Activated naive CD4-positive, alpha-beta T cell treated with anti-CD3 and anti-CD28 coated beads, Interleukin-2, amount 10 ng/mL, durations not matched to agents 7 days and 5 days (primary cell): ENCODE measurements at regions not wholly inside any gene's neighbourhood (a gene's known extent, or its start where the extent isn't known, plus 50 kb on each side); places are given as distances from the start of the nearest gene placed in this dataset.

ENCODE experiments used
- CTCF ChIA-PET: fragments of 350-600 bp; sonication (Branson Sonifier 250); formaldehyde crosslinking; loops from one replicate; lab custom pipeline; 2021; ENCODE audit warnings: antibody characterized with exemption; lab: Charles Lee
- DNase-seq: peaks from one replicate; pipeline ENCODE4 v3.0.0-alpha.2; 2020
- H3K27ac Mint-ChIP-seq: one replicate; pipeline ENCODE4 v1.8.0; 2021; ENCODE audit warnings: mild to moderate bottlenecking, moderate library complexity, mixed read lengths
- H3K27me3 Mint-ChIP-seq: one replicate; pipeline ENCODE4 v1.8.0; 2021; ENCODE audit warnings: mild to moderate bottlenecking, mixed read lengths
- H3K36me3 Mint-ChIP-seq: one replicate; pipeline ENCODE4 v1.8.0; 2021; ENCODE audit warnings: mixed read lengths
- H3K4me1 Mint-ChIP-seq: one replicate; pipeline ENCODE4 v1.8.0; 2021; ENCODE audit warnings: mixed read lengths
- H3K4me3 Mint-ChIP-seq: one replicate; pipeline ENCODE4 v1.8.0; 2021; ENCODE audit warnings: mild to moderate bottlenecking, moderate library complexity, mixed read lengths
- H3K9me3 Mint-ChIP-seq: one replicate; pipeline ENCODE4 v1.8.0; 2021; ENCODE audit warnings: mixed read lengths

DNA sequence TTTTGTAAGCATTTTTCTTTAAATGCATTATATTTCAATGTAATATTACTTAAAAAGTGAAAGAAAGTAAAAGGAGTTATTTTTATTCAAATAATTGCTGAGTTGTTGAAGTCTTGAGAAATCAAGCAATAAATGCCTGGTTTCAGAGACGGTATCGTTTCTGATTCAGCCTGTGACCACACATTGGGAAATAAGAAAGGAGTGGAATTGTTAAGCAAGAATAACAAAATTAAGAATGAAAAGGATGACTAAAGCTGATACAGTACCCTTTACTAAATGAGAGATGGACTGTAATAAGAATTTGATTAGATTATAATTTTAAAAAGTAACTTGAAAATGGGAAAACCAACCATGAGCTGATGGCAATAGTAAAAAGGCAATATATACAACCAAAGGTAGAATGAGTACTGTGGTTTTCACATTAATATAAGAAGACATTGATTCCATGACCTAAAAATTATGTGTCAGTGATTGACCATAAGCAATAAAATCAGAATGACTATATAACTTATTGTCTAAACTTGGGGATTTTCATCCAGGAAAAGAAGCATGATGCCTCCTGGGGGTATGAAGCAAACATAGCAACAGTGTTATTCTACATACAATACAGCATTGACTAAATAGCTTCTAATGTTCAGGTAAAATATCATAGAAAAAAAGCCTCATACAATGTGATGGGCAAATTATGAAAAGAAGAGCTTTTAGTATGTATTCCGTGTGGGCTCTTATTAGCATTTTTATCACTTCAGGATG, 101.9 kb upstream of the PRDM9 start:
- H3K36me3 Mint-ChIP-seq = no peaks in the 10 kb centered on the region
- no peaks in the 10 kb centered on the region for H3K4me1 Mint-ChIP-seq
- DNase-seq = no peak
- H3K9me3 Mint-ChIP-seq = peaks cover 2% of the 10 kb centered on the region
- no peak overlapping the region for H3K27ac Mint-ChIP-seq
- H3K4me3 Mint-ChIP-seq = no peak overlapping the region
- CTCF ChIA-PET = no interaction called here
- no peaks in the 10 kb centered on the region for H3K27me3 Mint-ChIP-seq

- Mint-ChIP-seq H3K36me3 (no peaks in the 10 kb centered on the region), H3K27ac (no peak overlapping the region), H3K4me1 (no peaks in the 10 kb centered on the region), H3K9me3 (peaks cover 1% of the 10 kb centered on the region), H3K27me3 (no peaks in the 10 kb centered on the region), H3K4me3 (no peak overlapping the region)
- DNase-seq = no peak
- CTCF ChIA-PET = no interaction called here
These were observed 104.8 kb upstream of the PRDM9 start for GRCh38 chr5:23402585-23402984.

DNA sequence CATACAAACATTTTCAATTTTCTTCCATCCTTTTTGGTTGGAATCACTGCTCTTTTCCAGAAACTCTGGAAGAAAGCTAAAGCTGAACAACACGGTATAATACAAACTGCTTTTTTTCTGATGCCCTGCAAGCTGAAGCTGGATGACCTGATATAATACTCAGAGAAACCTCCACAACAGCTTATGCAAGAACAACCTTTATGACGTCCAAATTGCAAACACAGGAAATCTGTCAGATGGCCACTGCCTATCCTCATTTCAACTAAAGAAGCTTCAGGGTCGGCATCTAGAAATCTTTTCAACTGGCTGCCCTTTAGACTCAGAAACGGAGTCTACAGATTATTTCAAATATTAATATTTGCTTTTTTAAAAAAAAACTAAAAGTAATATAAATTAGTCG, 106.5 kb upstream of the PRDM9 start:
- Mint-ChIP-seq H3K9me3 (peaks cover 6% of the 10 kb centered on the region), H3K27ac (no peak overlapping the region), H3K36me3 (no peaks in the 10 kb centered on the region), H3K4me1 (no peaks in the 10 kb centered on the region), H3K4me3 (no peak overlapping the region), H3K27me3 (no peaks in the 10 kb centered on the region)
- CTCF ChIA-PET = interaction anchor here (0.7 kb wide), 1 partner anchor 178 kb away, joined by 3 read pairs; no protein-coding TSS in a partner anchor
- no peak for DNase-seq

GRCh38 chr5:23396346-23396745, 111.1 kb upstream of the PRDM9 start:
- Mint-ChIP-seq H3K27ac (no peak overlapping the region), H3K36me3 (no peaks in the 10 kb centered on the region), H3K27me3 (no peaks in the 10 kb centered on the region), H3K4me1 (no peaks in the 10 kb centered on the region), H3K4me3 (no peak overlapping the region), H3K9me3 (peaks cover 9% of the 10 kb centered on the region)
- CTCF ChIA-PET = no interaction called here
- DNase-seq = no peak

GRCh38 chr5:23389291-23390101, 117.9 kb upstream of the PRDM9 start:
- Mint-ChIP-seq H3K27ac (no peak overlapping the region), H3K27me3 (no peaks in the 10 kb centered on the region), H3K4me3 (no peak overlapping the region), H3K4me1 (no peaks in the 10 kb centered on the region), H3K36me3 (no peaks in the 10 kb centered on the region), H3K9me3 (peaks cover 15% of the 10 kb centered on the region)
- DNase-seq = no peak
- CTCF ChIA-PET = no interaction called here

GRCh38 chr5:23385036-23385435, 122.4 kb upstream of the PRDM9 start:
- Mint-ChIP-seq H3K27ac (no peak overlapping the region), H3K27me3 (no peaks in the 10 kb centered on the region), H3K36me3 (no peaks in the 10 kb centered on the region), H3K9me3 (peaks cover 22% of the 10 kb centered on the region), H3K4me3 (no peak overlapping the region), H3K4me1 (no peaks in the 10 kb centered on the region)
- DNase-seq = no peak
- CTCF ChIA-PET = no interaction called here

GRCh38 chr5:23372177-23372576, 135.2 kb upstream of the PRDM9 start:
- Mint-ChIP-seq H3K4me1 (no peaks in the 10 kb centered on the region), H3K36me3 (no peaks in the 10 kb centered on the region), H3K27me3 (no peaks in the 10 kb centered on the region)

DNA sequence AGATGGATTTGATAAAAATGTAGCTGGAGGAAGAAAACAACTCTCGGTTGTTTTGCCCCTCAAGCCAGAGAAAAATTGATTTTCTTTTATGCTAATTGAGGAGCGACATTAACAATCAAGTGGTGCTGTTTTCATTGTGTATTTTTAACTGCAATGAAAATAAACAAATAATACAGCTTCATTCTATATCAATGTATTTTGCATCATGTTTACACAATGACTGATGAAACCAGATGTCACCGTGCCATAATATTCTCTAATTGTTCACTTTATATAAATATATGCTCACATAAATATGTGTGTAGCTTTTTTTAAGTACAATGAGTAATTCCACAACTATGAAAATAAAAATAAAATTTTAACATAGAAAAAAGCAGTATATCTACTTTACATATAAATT, 139.0 kb upstream of the PRDM9 start:
- Mint-ChIP-seq H3K4me1 (no peaks in the 10 kb centered on the region), H3K9me3 (peaks cover 10% of the 10 kb centered on the region), H3K27ac (no peak overlapping the region), H3K4me3 (no peak overlapping the region), H3K36me3 (no peaks in the 10 kb centered on the region), H3K27me3 (no peaks in the 10 kb centered on the region)
- CTCF ChIA-PET = no interaction called here
- no peak for DNase-seq

More at GRCh38 chr5:23372177-23372576, 135.2 kb upstream of the PRDM9 start:
- Mint-ChIP-seq H3K4me3 (no peak overlapping the region), H3K27ac (no peak overlapping the region), H3K9me3 (peaks cover 15% of the 10 kb centered on the region)
- CTCF ChIA-PET = no interaction called here
- DNase-seq = no peak

GRCh38 chr5:23367874-23368273, 139.5 kb upstream of the PRDM9 start:
- no peak overlapping the region for H3K27ac Mint-ChIP-seq
- no peaks in the 10 kb centered on the region for H3K36me3 Mint-ChIP-seq
- peaks cover 10% of the 10 kb centered on the region for H3K9me3 Mint-ChIP-seq
- CTCF ChIA-PET = no interaction called here
- no peaks in the 10 kb centered on the region for H3K27me3 Mint-ChIP-seq
- DNase-seq = no peak
- no peaks in the 10 kb centered on the region for H3K4me1 Mint-ChIP-seq
- no peak overlapping the region for H3K4me3 Mint-ChIP-seq

DNA sequence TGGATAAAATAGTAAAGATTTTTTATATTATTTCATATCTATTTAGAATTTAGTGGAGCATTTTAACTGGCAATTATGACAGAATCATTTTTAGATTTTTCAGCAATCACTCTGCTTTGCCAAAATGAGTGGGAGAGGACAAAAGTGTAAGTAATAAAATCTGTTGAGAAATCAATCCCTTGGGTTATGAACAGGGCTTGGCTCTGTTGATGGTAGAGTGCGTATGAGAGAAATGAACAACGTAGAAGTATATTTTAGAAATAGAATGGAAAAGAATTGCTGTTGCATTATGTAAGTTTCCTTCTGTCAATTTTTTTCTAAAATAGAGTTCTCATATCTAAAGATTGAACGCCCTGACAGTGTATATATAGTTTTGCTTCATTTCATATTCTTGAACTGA, 154.1 kb upstream of the PRDM9 start:
- DNase-seq = no peak
- Mint-ChIP-seq H3K36me3 (no peaks in the 10 kb centered on the region), H3K4me3 (no peak overlapping the region), H3K4me1 (no peaks in the 10 kb centered on the region), H3K27ac (no peak overlapping the region), H3K9me3 (peaks cover 1% of the 10 kb centered on the region), H3K27me3 (no peaks in the 10 kb centered on the region)
- CTCF ChIA-PET = no interaction called here

DNA sequence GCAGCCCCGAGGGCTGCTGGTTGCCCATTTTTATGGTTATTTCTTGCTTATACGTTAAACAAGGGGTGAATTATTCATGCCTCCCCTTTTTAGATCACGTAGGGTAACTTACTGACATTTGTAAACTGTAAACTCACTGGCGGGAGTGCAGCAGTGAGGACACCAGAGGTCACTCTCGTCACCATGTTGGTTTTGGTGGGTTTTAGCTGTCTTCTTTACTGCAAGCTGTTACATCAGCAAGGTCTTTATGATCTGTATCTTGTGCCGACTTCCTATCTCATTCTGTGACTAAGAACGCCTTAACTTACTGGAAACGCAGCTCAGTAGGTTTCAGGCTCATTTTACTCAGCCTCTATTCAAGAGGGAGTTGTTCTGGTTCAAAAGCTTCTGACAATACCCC, 155.0 kb upstream of the PRDM9 start:
- Mint-ChIP-seq H3K27ac (no peak overlapping the region), H3K4me3 (no peak overlapping the region), H3K36me3 (no peaks in the 10 kb centered on the region), H3K4me1 (no peaks in the 10 kb centered on the region), H3K9me3 (peaks cover 1% of the 10 kb centered on the region), H3K27me3 (no peaks in the 10 kb centered on the region)
- CTCF ChIA-PET = no interaction called here
- no peak for DNase-seq

- Mint-ChIP-seq H3K4me1 (no peaks in the 10 kb centered on the region), H3K36me3 (no peaks in the 10 kb centered on the region), H3K9me3 (peaks cover 14% of the 10 kb centered on the region), H3K27ac (no peak overlapping the region), H3K27me3 (no peaks in the 10 kb centered on the region), H3K4me3 (no peak overlapping the region)
- CTCF ChIA-PET = no interaction called here
- no peak for DNase-seq
These were observed 164.3 kb upstream of the PRDM9 start for GRCh38 chr5:23343121-23343520.

DNA sequence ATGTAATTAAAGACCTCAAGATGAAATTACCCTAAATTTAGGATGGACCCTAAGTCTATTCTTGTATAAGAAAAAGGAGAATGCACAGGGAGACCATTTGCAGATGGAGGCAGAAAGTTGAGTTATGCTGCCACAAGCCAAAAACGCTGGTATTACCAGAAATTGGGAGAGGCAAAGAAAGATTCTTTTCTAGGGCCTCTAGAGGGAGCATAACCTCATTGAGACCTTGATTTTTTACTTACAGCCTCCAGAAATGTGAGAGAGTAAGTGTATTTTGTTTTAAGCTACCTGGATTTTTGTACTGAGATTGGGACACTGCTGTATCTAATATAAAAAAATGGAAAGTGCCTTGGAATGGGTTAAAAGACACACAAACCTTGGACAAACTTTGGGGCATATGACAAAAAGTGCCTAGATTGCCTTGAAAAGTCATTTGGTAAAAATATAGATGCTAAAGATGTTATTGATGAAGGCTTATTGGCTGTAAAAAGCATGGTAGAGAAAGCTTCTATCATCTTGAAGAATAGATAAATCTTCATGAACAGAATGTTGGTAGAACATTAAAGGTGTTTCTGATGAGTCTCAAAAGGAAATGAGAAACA, 174.7 kb upstream of the PRDM9 start:
- peaks cover 3% of the 10 kb centered on the region for H3K9me3 Mint-ChIP-seq
- no peak overlapping the region for H3K27ac Mint-ChIP-seq
- CTCF ChIA-PET = no interaction called here
- no peaks in the 10 kb centered on the region for H3K36me3 Mint-ChIP-seq
- H3K4me1 Mint-ChIP-seq = no peaks in the 10 kb centered on the region
- no peak overlapping the region for H3K4me3 Mint-ChIP-seq
- no peak for DNase-seq
- H3K27me3 Mint-ChIP-seq = no peaks in the 10 kb centered on the region

- H3K27ac Mint-ChIP-seq = no peak overlapping the region
- no peak overlapping the region for H3K4me3 Mint-ChIP-seq
- H3K27me3 Mint-ChIP-seq = no peaks in the 10 kb centered on the region
- H3K36me3 Mint-ChIP-seq = no peaks in the 10 kb centered on the region
- no peaks in the 10 kb centered on the region for H3K9me3 Mint-ChIP-seq
- CTCF ChIA-PET = no interaction called here
- no peaks in the 10 kb centered on the region for H3K4me1 Mint-ChIP-seq
- no peak for DNase-seq
These were observed 176.7 kb upstream of the PRDM9 start for GRCh38 chr5:23330726-23331125.

GRCh38 chr5:23319901-23320300, 187.5 kb upstream of the PRDM9 start:
- Mint-ChIP-seq H3K27me3 (no peaks in the 10 kb centered on the region), H3K4me3 (no peak overlapping the region), H3K27ac (no peak overlapping the region), H3K9me3 (peaks cover 23% of the 10 kb centered on the region), H3K4me1 (no peaks in the 10 kb centered on the region), H3K36me3 (no peaks in the 10 kb centered on the region)
- DNase-seq = no peak
- CTCF ChIA-PET = no interaction called here
